ENCODE measurements at regions not wholly inside any gene's neighbourhood (a gene's known extent, or its start where the extent isn't known, plus 50 kb on each side); places are given as distances from the start of the nearest gene placed in this dataset. TPM values are rescaled to one million over a fixed set of nuclear protein-coding genes. Genes with fewer than 3 reads are reported as not detected.

DNA sequence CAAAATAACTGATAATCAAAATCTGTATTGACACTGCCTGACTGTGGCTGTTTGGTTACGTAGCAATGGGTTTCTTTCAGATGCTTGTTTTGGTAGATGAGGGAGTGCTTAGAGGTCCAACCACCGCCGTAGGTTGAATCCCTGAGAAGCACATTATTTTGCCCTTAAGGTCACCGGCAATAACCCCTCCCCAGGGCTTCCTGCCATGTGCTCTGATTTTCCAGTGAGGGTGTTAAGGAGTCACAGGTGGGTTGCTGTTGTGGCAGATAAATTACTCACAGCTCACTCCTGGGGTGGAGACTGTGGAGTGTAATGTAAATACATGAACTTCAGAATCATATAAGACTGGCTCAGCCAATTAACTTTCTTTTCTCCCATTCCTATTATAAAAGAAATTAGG, 81.5 kb upstream of the ZP4 start:
- Histone ChIP-seq H3K36me3 (ENCODE audit: control insufficient read depth, insufficient read depth, low read length) (no peaks in the 10 kb centered on the region), H3K9me3 (ENCODE audit: control insufficient read depth, insufficient read depth, low read length) (peaks cover 1% of the 10 kb centered on the region), H3K27me3 (ENCODE audit: control insufficient read depth, insufficient read depth, low read length) (no peaks in the 10 kb centered on the region)

DNA sequence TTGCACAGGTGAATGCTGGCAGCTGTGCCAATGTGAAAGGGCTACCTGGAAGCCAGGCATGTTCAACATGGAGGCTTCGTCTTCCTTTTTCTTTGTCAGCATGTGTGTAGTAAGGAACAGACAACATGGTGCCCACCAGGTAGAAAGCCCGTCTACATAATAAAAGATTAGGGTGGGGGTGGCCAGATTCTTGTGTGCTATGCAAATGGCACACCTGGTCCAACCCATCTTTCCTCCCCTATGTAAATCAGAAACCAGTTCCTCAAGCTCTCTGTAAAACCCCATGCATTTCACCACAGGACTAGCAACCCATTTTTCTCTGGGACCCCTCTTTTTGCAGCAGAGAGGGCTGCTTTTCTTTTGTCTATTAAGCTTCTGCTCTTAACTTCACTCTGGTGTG, 72.3 kb upstream of the ZP4 start:
- Histone ChIP-seq H3K4me3 (ENCODE audit: low read depth, low read length) (no peak overlapping the region), H3K27me3 (ENCODE audit: control insufficient read depth, insufficient read depth, low read length) (no peaks in the 10 kb centered on the region), H3K27ac (ENCODE audit: low read depth, low read length) (no peak overlapping the region), H3K36me3 (ENCODE audit: control insufficient read depth, insufficient read depth, low read length) (no peaks in the 10 kb centered on the region), H3K4me1 (ENCODE audit: control insufficient read depth, insufficient read depth, low read length) (no peaks in the 10 kb centered on the region), H3K9me3 (ENCODE audit: control insufficient read depth, insufficient read depth, low read length) (no peaks in the 10 kb centered on the region)
- WGBS (ENCODE audit: insufficient coverage), result 100% methylated on average over 1 of the region's 2 CpGs
- no peak for DNase-seq (ENCODE audit: low read depth in 4 of 6, low spot score in 6 of 6)

More for the DNA sequence above, 81.5 kb upstream of the ZP4 start:
- no peaks in the 10 kb centered on the region for H3K4me1 ChIP-seq (ENCODE audit: control insufficient read depth, insufficient read depth, low read length)
- no peak overlapping the region for H3K27ac ChIP-seq (ENCODE audit: low read depth, low read length)
- DNase-seq (ENCODE audit: low read depth in 4 of 6, low spot score in 6 of 6), result no peak
- WGBS (ENCODE audit: insufficient coverage), result no CpG with 5 or more reads among the region's 4 CpGs
- no peak overlapping the region for H3K4me3 ChIP-seq (ENCODE audit: low read depth, low read length)

DNA sequence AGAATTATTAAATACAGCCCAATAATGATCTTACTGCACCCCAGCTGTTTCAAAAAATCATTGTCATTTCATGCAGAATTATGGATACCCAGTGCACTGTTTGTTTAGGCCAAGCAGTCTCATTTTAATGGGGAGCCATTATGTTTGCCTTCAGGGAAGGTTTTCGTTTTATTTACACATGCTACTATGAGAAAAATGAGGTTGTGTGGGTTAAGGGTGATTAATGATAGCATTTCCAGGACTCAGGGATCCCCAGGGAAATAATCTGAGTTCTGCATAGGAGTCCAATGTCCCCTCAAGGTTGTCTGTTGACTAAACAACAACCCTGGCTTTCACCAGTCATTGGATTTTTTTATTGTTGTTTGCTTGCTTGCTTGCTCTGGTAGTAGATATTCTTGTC, 71.0 kb upstream of the ZP4 start:
- no CpG with 5 or more reads among the region's 1 CpG for WGBS (ENCODE audit: insufficient coverage)
- no peaks in the 10 kb centered on the region for H3K9me3 ChIP-seq (ENCODE audit: control insufficient read depth, insufficient read depth, low read length)
- H3K4me3 ChIP-seq (ENCODE audit: low read depth, low read length), result no peak overlapping the region
- DNase-seq (ENCODE audit: low read depth in 4 of 6, low spot score in 6 of 6), result peak in 2 of 6 donors; percentile 4 to 80
- H3K27ac ChIP-seq (ENCODE audit: low read depth, low read length), result no peak overlapping the region
- H3K4me1 ChIP-seq (ENCODE audit: control insufficient read depth, insufficient read depth, low read length), result no peaks in the 10 kb centered on the region
- no peaks in the 10 kb centered on the region for H3K36me3 ChIP-seq (ENCODE audit: control insufficient read depth, insufficient read depth, low read length)
- H3K27me3 ChIP-seq (ENCODE audit: control insufficient read depth, insufficient read depth, low read length), result no peaks in the 10 kb centered on the region

DNA sequence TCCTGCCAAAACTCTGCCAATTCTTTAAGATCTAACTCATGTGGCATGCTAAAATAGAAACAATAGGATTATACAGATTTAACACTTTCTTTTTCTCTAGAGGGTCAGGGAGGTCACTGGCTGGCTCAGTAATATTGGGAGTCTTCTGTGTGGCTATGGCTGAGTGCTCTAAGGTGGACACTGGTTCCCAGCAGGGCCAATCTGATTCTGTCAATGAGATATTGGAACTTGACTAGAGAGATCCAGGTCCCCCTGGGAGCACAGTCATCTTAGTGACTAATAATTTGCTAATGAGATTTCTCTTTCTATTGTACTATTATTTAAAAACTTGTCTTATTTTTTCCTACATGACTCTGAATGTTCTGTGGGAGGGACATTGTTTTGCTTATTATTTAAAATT, 69.1 kb upstream of the ZP4 start:
- no peaks in the 10 kb centered on the region for H3K36me3 ChIP-seq (ENCODE audit: control insufficient read depth, insufficient read depth, low read length)
- H3K4me3 ChIP-seq (ENCODE audit: low read depth, low read length), result no peak overlapping the region
- no peaks in the 10 kb centered on the region for H3K9me3 ChIP-seq (ENCODE audit: control insufficient read depth, insufficient read depth, low read length)
- no peak overlapping the region for H3K27ac ChIP-seq (ENCODE audit: low read depth, low read length)
- H3K4me1 ChIP-seq (ENCODE audit: control insufficient read depth, insufficient read depth, low read length), result no peaks in the 10 kb centered on the region
- no peaks in the 10 kb centered on the region for H3K27me3 ChIP-seq (ENCODE audit: control insufficient read depth, insufficient read depth, low read length)
- no peak for DNase-seq (ENCODE audit: low read depth in 4 of 6, low spot score in 6 of 6)

DNA sequence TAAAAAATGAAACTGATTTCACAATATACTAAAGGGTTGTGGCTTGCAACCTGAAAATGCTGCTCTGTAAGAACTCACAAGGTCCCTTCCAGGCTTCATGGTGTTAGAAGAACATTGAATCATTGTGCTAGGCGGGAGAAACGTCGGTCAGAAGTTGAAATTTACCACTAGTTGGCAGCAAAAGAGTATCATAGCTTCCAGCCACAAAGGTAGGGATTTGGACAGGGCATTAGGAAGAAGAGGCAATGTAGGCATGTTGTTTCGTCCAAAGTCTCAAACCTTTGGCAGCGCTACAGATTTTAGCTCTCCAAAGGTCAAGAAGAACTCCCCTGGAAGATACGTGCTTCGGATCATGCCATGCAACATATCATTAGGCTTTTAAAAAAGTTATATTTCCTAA, 62.5 kb upstream of the ZP4 start:
- DNase-seq (ENCODE audit: low read depth in 4 of 6, low spot score in 6 of 6), result no peak
- no peaks in the 10 kb centered on the region for H3K9me3 ChIP-seq (ENCODE audit: control insufficient read depth, insufficient read depth, low read length)
- H3K4me3 ChIP-seq (ENCODE audit: low read depth, low read length), result no peak overlapping the region
- H3K4me1 ChIP-seq (ENCODE audit: control insufficient read depth, insufficient read depth, low read length), result no peaks in the 10 kb centered on the region
- no peak overlapping the region for H3K27ac ChIP-seq (ENCODE audit: low read depth, low read length)
- no peaks in the 10 kb centered on the region for H3K36me3 ChIP-seq (ENCODE audit: control insufficient read depth, insufficient read depth, low read length)
- no peaks in the 10 kb centered on the region for H3K27me3 ChIP-seq (ENCODE audit: control insufficient read depth, insufficient read depth, low read length)
- 51% methylated on average over 3 of the region's 7 CpGs for WGBS (ENCODE audit: insufficient coverage)

Small RNAs in the stretch of these regions (small RNA-seq; reads per million reads assigned to genes)
- gene AL356010.1 (ENCODE audit: low replicate concordance) (not detected), gene AL590135.1 (ENCODE audit: low replicate concordance) (not detected), gene RNU6-725P (ENCODE audit: low replicate concordance) (not detected)
